ENCODE measurements at regions not wholly inside any gene's neighbourhood (a gene's known extent, or its start where the extent isn't known, plus 50 kb on each side); places are given as distances from the start of the nearest gene placed in this dataset.

- no peak for DNase-seq
- TF ChIP-seq CTCF (IDR thresholded peaks at IDR 0.05): no peak
- H3K27ac ChIP-seq: no peak overlapping the region
- no peaks in the 10 kb centered on the region for H3K9me3 ChIP-seq
- no peak overlapping the region for H3K4me3 ChIP-seq
- H3K36me3 ChIP-seq: no peaks in the 10 kb centered on the region
- no peak for ATAC-seq
- intact Hi-C loops (cut with DNase I): no loop called here
- H3K4me1 ChIP-seq: no peaks in the 10 kb centered on the region
- H3K27me3 ChIP-seq (ENCODE audit: low read depth): no peaks in the 10 kb centered on the region
Measured at GRCh38 chr11:38156495-38157146, 1558.6 kb upstream of the RAG2 start.

GRCh38 chr11:38155856-38156255, 1557.8 kb upstream of the RAG2 start:
- no peak for ATAC-seq

DNA sequence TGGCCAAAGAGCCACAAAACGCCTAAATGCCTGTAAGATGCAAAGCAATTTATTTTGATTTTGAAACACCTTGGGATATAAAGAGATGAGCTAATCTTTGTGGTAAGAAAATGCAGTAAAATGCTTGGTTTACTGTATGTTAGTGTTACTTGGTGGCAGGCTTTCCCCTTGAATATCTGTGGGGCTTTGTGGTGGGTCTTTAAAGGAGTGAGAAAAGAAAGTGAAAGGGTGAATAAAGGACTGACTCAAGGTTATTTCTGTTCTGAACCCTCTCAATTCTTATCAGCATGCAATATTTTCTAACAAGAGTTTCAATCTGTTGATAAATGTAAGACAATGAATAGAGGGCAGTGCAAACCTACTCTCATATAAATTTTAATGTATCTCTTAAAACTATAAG, 1555.9 kb upstream of the RAG2 start:
- H3K27ac ChIP-seq: no peak overlapping the region
- no peak for TF ChIP-seq CTCF (IDR thresholded peaks at IDR 0.05)

More at GRCh38 chr11:38155856-38156255, 1557.8 kb upstream of the RAG2 start:
- no peak overlapping the region for H3K4me3 ChIP-seq
- TF ChIP-seq CTCF (IDR thresholded peaks at IDR 0.05): no peak
- H3K27me3 ChIP-seq (ENCODE audit: low read depth): no peaks in the 10 kb centered on the region
- no peaks in the 10 kb centered on the region for H3K4me1 ChIP-seq
- no peak for DNase-seq
- no peak overlapping the region for H3K27ac ChIP-seq
- H3K9me3 ChIP-seq: no peaks in the 10 kb centered on the region
- intact Hi-C loops (cut with DNase I): no loop called here
- H3K36me3 ChIP-seq: no peaks in the 10 kb centered on the region

DNA sequence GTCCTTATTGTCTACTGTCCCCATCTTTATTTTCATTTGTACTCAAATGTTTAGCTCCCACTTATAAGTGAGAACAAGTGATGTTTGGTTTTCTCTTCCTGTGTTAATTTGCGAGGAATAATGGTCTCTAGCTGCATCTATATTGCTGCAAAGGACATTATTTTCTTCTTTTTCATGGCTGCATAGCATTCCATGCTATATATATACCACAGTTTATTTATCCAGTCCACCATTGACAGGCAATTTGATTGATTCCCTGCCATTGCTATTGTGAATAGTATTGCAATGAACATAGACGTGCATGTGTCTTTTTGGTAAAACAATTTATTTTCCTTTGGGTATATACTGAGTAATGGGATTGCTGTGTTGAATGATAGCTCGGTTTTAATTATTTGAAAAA, 1545.8 kb upstream of the RAG2 start:
- Histone ChIP-seq H3K27ac (no peak overlapping the region), H3K9me3 (no peaks in the 10 kb centered on the region), H3K4me3 (no peak overlapping the region), H3K36me3 (no peaks in the 10 kb centered on the region), H3K27me3 (ENCODE audit: low read depth) (no peaks in the 10 kb centered on the region), H3K4me1 (no peaks in the 10 kb centered on the region)
- intact Hi-C loops (cut with DNase I): no loop called here
- no peak for ATAC-seq
- no peak for DNase-seq
- no peak for TF ChIP-seq CTCF (IDR thresholded peaks at IDR 0.05)

More for the DNA sequence above, 1555.9 kb upstream of the RAG2 start:
- Histone ChIP-seq H3K4me3 (no peak overlapping the region), H3K9me3 (no peaks in the 10 kb centered on the region), H3K4me1 (no peaks in the 10 kb centered on the region), H3K36me3 (no peaks in the 10 kb centered on the region), H3K27me3 (ENCODE audit: low read depth) (no peaks in the 10 kb centered on the region)
- intact Hi-C loops (cut with DNase I): no loop called here
- DNase-seq: no peak
- ATAC-seq: no peak

DNA sequence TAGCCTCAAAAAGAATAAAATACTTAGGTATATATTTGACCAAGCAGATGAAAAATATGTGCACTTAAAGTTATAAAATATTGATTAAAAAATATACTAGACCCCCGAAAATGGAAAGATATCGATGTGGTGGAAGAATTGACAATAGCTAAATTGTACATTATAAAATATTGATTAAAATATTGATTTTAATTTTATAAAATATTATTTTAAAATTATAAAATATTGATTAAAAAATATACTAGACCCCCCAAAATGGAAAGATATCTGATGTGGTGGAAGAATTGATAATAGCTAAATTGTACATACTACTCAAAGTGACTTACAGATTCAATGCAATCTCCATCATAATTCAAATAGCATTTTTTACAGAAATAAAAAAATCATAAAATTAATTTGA, 1540.9 kb upstream of the RAG2 start:
- peaks cover 5% of the 10 kb centered on the region for H3K9me3 ChIP-seq
- intact Hi-C loops (cut with DNase I): no loop called here
- DNase-seq (no peak), ATAC-seq (no peak)
- no peak overlapping the region for H3K4me3 ChIP-seq
- no peak overlapping the region for H3K27ac ChIP-seq
- H3K27me3 ChIP-seq (ENCODE audit: low read depth): no peaks in the 10 kb centered on the region
- H3K4me1 ChIP-seq: no peaks in the 10 kb centered on the region
- TF ChIP-seq CTCF (IDR thresholded peaks at IDR 0.05): no peak
- H3K36me3 ChIP-seq: no peaks in the 10 kb centered on the region
